HEK293 (cell line): ENCODE measurements at regions not wholly inside any gene's neighbourhood (a gene's known extent, or its start where the extent isn't known, plus 50 kb on each side); places are given as distances from the start of the nearest gene placed in this dataset.

ENCODE experiments used
- CTCF ChIA-PET: fragments of 350-600 bp; formaldehyde crosslinking; extraction: SDS; loops from one replicate; lab custom pipeline; 2021; ENCODE audit warnings: antibody characterized with exemption; lab: Yijun Ruan, JAX
- POLR2A ChIA-PET: fragments of 300-600 bp; formaldehyde crosslinking; extraction: SDS; loops from one replicate; lab custom pipeline; 2020; ENCODE audit warnings: antibody characterized with exemption, inconsistent platforms; lab: Yijun Ruan, JAX
- H3K27ac ChIP-seq: fragments of 200-500 bp; sonication (Bioruptor generic); 2 replicates; pipeline ENCODE4 v1.5.1; 2014; ENCODE audit warnings: low read depth, low read length, control low read depth, inconsistent platforms; ENCODE audit errors: extremely low read depth
- H3K36me3 ChIP-seq, 2 experiments: fragments of 200-500 bp in 1 of 2; sonication (Bioruptor generic) in 1 of 2; 1 replicate in 1 of 2; 2 replicates in 1 of 2; pipeline ENCODE4 v1.5.1; 2014 to 2017; ENCODE audit warnings: inconsistent platforms in 2 of 2, low read length in 2 of 2; ENCODE audit not compliant: control insufficient read depth in 2 of 2, insufficient read depth in 1 of 2
- H3K4me1 ChIP-seq: fragments of 200-500 bp; sonication (Bioruptor generic); 2 replicates; pipeline ENCODE4 v1.5.1; 2014; ENCODE audit warnings: mild to moderate bottlenecking, low read length, inconsistent platforms; ENCODE audit not compliant: control insufficient read depth, insufficient read depth
- H3K4me3 ChIP-seq: 2 replicates; pipeline ENCODE4 v1.5.1; 2011; ENCODE audit warnings: low read depth, mild to moderate bottlenecking, control low read depth, low read length, moderate library complexity
- H3K9me3 ChIP-seq: fragments of 200-500 bp; sonication (Bioruptor generic); 2 replicates; pipeline ENCODE4 v1.5.1; 2014; ENCODE audit warnings: low read depth, low read length, inconsistent platforms; ENCODE audit not compliant: control insufficient read depth, insufficient read depth
- EGR2 ChIP-seq: fragments of 450-650 bp; formaldehyde crosslinking; IDR thresholded peaks from 2 replicates; pipeline ENCODE4 v1.5.1; 2016; ENCODE audit warnings: low read depth, missing biosample characterization, missing genetic modification characterization
- IKZF3 ChIP-seq: fragments of 450-650 bp; IDR thresholded peaks from 2 replicates; pipeline ENCODE4 v1.5.0; 2018; ENCODE audit warnings: missing biosample characterization, mild to moderate bottlenecking, missing genetic modification characterization, moderate library complexity
- KLF10 ChIP-seq: fragments of 450-650 bp; IDR thresholded peaks from 2 replicates; pipeline ENCODE4 v1.5.1; 2018; ENCODE audit warnings: missing biosample characterization, mild to moderate bottlenecking, missing genetic modification characterization
- SCRT2 ChIP-seq: fragments of 450-650 bp; formaldehyde crosslinking; IDR thresholded peaks from 2 replicates; pipeline ENCODE4 v1.5.1; 2016; ENCODE audit warnings: missing biosample characterization, missing genetic modification characterization
- YY1 ChIP-seq: fragments of 450-650 bp; formaldehyde crosslinking; IDR thresholded peaks from 2 replicates; pipeline ENCODE4 v1.5.1; 2018; ENCODE audit warnings: missing biosample characterization, missing genetic modification characterization
- ZEB2 ChIP-seq: fragments of 450-650 bp; formaldehyde crosslinking; IDR thresholded peaks from 2 replicates; pipeline ENCODE4 v1.5.1; 2016; ENCODE audit warnings: missing biosample characterization, missing genetic modification characterization
- ZNF146 ChIP-seq: fragments of 450-650 bp; formaldehyde crosslinking; IDR thresholded peaks from 2 replicates; pipeline ENCODE4 v1.5.1; 2016; ENCODE audit warnings: missing biosample characterization, missing genetic modification characterization
- ZNF2 ChIP-seq: fragments of 450-650 bp; formaldehyde crosslinking; IDR thresholded peaks from 2 replicates; pipeline ENCODE4 v1.5.1; 2016; ENCODE audit warnings: missing biosample characterization, missing genetic modification characterization
- ZNF223 ChIP-seq: fragments of 450-650 bp; formaldehyde crosslinking; IDR thresholded peaks from 2 replicates; pipeline ENCODE4 v1.5.1; 2016; ENCODE audit warnings: missing biosample characterization, missing genetic modification characterization
- ZNF24 ChIP-seq: fragments of 450-650 bp; formaldehyde crosslinking; IDR thresholded peaks from 2 replicates; pipeline ENCODE4 v1.5.1; 2016; ENCODE audit warnings: missing biosample characterization, missing genetic modification characterization
- ZNF302 ChIP-seq: fragments of 450-650 bp; formaldehyde crosslinking; IDR thresholded peaks from 2 replicates; pipeline ENCODE4 v1.5.1; 2016; ENCODE audit warnings: missing biosample characterization, missing genetic modification characterization, low read depth
- ZNF416 ChIP-seq: fragments of 450-650 bp; formaldehyde crosslinking; IDR thresholded peaks from 2 replicates; pipeline ENCODE4 v1.5.1; 2016; ENCODE audit warnings: missing biosample characterization, missing genetic modification characterization
- ZNF423 ChIP-seq: fragments of 450-650 bp; formaldehyde crosslinking; IDR thresholded peaks from 2 replicates; pipeline ENCODE4 v1.5.1; 2016; ENCODE audit warnings: missing biosample characterization, missing genetic modification characterization
- ZNF521 ChIP-seq: fragments of 450-650 bp; formaldehyde crosslinking; IDR thresholded peaks from 2 replicates; pipeline ENCODE4 v1.5.1; 2017; ENCODE audit warnings: missing biosample characterization, mild to moderate bottlenecking, missing genetic modification characterization
- ZNF544 ChIP-seq: fragments of 450-650 bp; formaldehyde crosslinking; IDR thresholded peaks from 2 replicates; pipeline ENCODE4 v1.5.0; 2017; ENCODE audit warnings: missing biosample characterization, missing genetic modification characterization
- ZNF677 ChIP-seq: fragments of 450-650 bp; IDR thresholded peaks from 2 replicates; pipeline ENCODE4 v1.5.0; 2018; ENCODE audit warnings: missing biosample characterization, mild to moderate bottlenecking, missing genetic modification characterization, moderate library complexity
- ZNF785 ChIP-seq: fragments of 450-650 bp; formaldehyde crosslinking; IDR thresholded peaks from 2 replicates; pipeline ENCODE4 v1.5.1; 2016; ENCODE audit warnings: missing biosample characterization, missing genetic modification characterization
- ZXDB ChIP-seq: fragments of 450-650 bp; formaldehyde crosslinking; IDR thresholded peaks from 2 replicates; pipeline ENCODE4 v1.5.1; 2016; ENCODE audit warnings: missing biosample characterization, missing genetic modification characterization
- TF ChIP-seq, protein P1 (sequence below): fragments of 450-650 bp; formaldehyde crosslinking; IDR thresholded peaks from 2 replicates; pipeline ENCODE4 v1.5.1; 2016; ENCODE audit warnings: missing biosample characterization, missing genetic modification characterization
- TF ChIP-seq, protein P2 (sequence below): fragments of 450-650 bp; formaldehyde crosslinking; IDR thresholded peaks from 2 replicates; pipeline ENCODE4 v1.5.1; 2016; ENCODE audit warnings: missing biosample characterization, missing genetic modification characterization

DNA sequence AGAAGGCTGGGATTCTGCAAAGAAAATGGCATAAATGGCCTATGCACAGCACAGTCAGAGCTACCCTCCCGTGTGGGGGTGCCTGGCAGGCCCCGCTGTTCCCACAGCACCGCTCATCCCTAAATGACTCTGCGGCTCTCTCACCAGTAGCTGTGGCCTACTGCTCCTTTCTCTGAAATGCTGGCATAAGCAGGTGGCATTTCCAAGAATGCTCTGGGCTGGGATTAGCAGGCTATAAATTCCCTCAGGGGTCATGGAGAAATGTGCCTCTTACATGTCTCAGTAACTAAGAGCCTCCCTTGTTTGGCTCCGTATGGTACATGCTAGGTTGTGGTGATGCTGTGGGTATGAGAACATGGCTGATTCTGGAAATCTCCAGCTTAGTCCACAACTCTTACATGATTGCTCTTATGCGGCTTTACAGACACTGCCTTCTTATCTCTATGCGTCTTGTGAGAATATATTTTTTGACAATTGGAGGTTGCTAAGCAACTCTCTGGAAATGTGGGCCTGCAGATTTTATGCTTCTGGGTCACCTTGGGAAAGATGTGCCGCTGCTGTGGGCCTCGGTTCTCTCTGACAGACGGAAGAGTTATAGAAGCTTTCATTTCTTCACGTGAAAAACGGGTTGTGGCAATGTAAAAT is 80.3 kb upstream of the GATA6 start:
- no peak overlapping the region for H3K4me3 ChIP-seq
- H3K27ac ChIP-seq, result no peak overlapping the region
- ChIA-PET POLR2A (no interaction called here), CTCF (no interaction called here)
- TF ChIP-seq, protein P1, sequence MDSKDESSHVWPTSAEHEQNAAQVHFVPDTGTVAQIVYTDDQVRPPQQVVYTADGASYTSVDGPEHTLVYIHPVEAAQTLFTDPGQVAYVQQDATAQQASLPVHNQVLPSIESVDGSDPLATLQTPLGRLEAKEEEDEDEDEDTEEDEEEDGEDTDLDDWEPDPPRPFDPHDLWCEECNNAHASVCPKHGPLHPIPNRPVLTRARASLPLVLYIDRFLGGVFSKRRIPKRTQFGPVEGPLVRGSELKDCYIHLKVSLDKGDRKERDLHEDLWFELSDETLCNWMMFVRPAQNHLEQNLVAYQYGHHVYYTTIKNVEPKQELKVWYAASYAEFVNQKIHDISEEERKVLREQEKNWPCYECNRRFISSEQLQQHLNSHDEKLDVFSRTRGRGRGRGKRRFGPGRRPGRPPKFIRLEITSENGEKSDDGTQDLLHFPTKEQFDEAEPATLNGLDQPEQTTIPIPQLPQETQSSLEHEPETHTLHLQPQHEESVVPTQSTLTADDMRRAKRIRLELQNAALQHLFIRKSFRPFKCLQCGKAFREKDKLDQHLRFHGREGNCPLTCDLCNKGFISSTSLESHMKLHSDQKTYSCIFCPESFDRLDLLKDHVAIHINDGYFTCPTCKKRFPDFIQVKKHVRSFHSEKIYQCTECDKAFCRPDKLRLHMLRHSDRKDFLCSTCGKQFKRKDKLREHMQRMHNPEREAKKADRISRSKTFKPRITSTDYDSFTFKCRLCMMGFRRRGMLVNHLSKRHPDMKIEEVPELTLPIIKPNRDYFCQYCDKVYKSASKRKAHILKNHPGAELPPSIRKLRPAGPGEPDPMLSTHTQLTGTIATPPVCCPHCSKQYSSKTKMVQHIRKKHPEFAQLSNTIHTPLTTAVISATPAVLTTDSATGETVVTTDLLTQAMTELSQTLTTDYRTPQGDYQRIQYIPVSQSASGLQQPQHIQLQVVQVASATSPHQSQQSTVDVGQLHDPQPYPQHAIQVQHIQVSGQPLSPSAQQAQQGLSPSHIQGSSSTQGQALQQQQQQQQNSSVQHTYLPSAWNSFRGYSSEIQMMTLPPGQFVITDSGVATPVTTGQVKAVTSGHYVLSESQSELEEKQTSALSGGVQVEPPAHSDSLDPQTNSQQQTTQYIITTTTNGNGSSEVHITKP (tag by site-specific recombination), result peak; percentile 67
- TF ChIP-seq ZEB2 (tag by site-specific recombination), result no peak
- TF ChIP-seq, all 188 proteins: peak for 1
- 0 out of 2 replicates have a peak, but pooled peaks cover 4% of the 10 kb centered on the region for H3K4me1 ChIP-seq
- no peaks in the 10 kb centered on the region for H3K9me3 ChIP-seq
- H3K36me3 ChIP-seq, result no peaks in the 10 kb centered on the region

DNA sequence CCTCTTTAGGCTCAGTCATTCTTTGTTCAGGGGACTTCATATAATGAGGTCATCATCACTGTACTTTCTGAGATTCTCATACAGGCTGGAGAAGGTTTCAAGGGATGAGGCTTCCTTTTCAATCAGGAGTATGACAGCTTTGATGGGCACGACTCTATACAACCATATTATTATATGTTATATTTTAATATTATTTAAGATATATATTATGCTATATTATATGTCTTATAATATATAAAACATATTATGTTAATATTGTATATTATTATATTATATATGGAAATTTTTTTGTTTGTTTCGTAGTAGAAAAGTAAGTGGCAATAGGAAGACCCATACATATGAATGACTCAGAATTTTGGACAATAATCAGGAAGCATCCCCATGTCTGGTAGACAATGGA is 78.0 kb upstream of the GATA6 start:
- no peak overlapping the region for H3K4me3 ChIP-seq
- TF ChIP-seq ZNF223 (tag by site-specific recombination), result no peak
- no peak for TF ChIP-seq ZNF677
- TF ChIP-seq ZNF302 (tag by site-specific recombination), result no peak
- no peak for TF ChIP-seq IKZF3 (tag by site-specific recombination)
- TF ChIP-seq ZNF521 (tag by site-specific recombination), result no peak
- no peak for TF ChIP-seq KLF10 (tag by site-specific recombination)
- no peak for TF ChIP-seq ZNF423
- no peak for TF ChIP-seq ZNF146 (tag by site-specific recombination)
- no peak for TF ChIP-seq ZNF544 (tag by site-specific recombination)
- TF ChIP-seq, protein P2, sequence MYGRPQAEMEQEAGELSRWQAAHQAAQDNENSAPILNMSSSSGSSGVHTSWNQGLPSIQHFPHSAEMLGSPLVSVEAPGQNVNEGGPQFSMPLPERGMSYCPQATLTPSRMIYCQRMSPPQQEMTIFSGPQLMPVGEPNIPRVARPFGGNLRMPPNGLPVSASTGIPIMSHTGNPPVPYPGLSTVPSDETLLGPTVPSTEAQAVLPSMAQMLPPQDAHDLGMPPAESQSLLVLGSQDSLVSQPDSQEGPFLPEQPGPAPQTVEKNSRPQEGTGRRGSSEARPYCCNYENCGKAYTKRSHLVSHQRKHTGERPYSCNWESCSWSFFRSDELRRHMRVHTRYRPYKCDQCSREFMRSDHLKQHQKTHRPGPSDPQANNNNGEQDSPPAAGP (tag by site-specific recombination), result no peak
- TF ChIP-seq ZNF785, result no peak
- no peak for TF ChIP-seq SCRT2 (tag by site-specific recombination)
- TF ChIP-seq ZNF24 (tag by site-specific recombination), result no peak
- no peak for TF ChIP-seq ZNF2
- TF ChIP-seq ZXDB (tag by site-specific recombination), result no peak
- TF ChIP-seq ZNF416, result no peak
- no peaks in the 10 kb centered on the region for H3K9me3 ChIP-seq
- H3K27ac ChIP-seq, result no peak overlapping the region
- H3K4me1 ChIP-seq, result 0 out of 2 replicates have a peak, but pooled peaks cover 4% of the 10 kb centered on the region
- ChIA-PET POLR2A (no interaction called here), CTCF (interaction anchor here (1.1 to 1.7 kb wide), 3 partner anchors 17 to 152 kb away, joined by 4 to 7 read pairs (median 5); no protein-coding TSS in a partner anchor)
- no peaks in the 10 kb centered on the region for H3K36me3 ChIP-seq

DNA sequence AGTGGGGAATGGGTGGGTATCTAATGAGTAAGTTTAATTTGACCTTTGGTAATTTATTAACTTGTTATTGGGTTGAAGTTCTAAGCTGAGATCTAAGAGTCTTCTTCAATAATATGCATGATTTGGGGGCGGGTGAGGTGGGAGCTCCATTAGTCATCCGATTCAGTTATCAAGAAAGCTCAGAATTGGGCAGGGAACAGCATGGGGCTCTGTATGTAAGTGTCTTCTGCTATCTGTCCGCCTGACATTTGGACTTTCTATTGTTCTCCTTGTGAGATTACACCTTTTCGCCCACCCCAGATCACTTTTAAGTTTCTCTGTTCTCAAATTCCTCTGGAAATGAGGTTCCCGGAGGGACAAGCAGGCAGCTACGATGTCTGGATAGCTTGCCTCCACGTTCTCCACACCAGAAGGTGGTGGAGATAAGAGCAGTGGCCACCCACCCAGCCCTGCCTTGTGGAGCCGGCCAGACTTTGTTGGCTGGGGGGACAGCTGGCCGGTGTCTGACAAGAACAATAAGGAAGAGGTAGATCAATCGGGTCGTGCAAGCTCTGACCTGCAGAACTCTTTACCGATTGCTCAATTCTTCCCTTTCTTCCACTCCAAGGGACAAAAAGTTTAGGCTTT is 75.5 kb upstream of the GATA6 start:
- POLR2A ChIA-PET, result interaction anchor here (1.4 kb wide), 1 partner anchor 77 kb away, joined by 4 read pairs; no protein-coding TSS in a partner anchor
- no peak overlapping the region for H3K4me3 ChIP-seq
- 0 out of 2 replicates have a peak, but pooled peaks cover 4% of the 10 kb centered on the region for H3K4me1 ChIP-seq
- no peak overlapping the region for H3K27ac ChIP-seq
- CTCF ChIA-PET, result interaction anchor here (0.5 to 1.0 kb wide), 2 partner anchors 9 to 35 kb away, joined by 3 read pairs; no protein-coding TSS in a partner anchor
- no peaks in the 10 kb centered on the region for H3K36me3 ChIP-seq
- H3K9me3 ChIP-seq, result no peaks in the 10 kb centered on the region
- TF ChIP-seq EGR2 (peak; percentile 41; the same call in 1 of the 2 replicates), YY1 (tag by site-specific recombination) (no peak)
